ENCODE measurements at regions not wholly inside any gene's neighbourhood (a gene's known extent, or its start where the extent isn't known, plus 50 kb on each side); places are given as distances from the start of the nearest gene placed in this dataset.

DNA sequence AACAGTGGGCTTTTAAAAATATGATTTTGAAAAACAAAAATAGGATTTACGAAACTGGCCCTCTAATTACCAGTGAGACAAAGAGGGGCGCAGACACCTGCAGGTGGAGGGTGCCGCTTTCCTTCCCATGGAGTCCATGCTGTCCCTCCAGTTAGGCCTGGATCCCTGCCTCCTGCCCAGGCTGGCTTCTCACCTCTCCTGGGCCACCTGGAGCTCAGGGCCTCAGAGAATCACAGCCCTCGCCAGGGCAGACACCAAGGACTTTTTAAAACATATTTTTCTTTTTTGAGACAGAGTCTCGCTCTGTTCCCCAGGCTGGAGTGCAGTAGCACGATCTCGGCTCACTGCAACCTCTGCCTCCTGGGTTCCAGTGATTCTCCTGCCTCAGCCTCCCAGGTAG, 1437.2 kb downstream of the TBC1D22A start:
- TF ChIP-seq, protein P1, sequence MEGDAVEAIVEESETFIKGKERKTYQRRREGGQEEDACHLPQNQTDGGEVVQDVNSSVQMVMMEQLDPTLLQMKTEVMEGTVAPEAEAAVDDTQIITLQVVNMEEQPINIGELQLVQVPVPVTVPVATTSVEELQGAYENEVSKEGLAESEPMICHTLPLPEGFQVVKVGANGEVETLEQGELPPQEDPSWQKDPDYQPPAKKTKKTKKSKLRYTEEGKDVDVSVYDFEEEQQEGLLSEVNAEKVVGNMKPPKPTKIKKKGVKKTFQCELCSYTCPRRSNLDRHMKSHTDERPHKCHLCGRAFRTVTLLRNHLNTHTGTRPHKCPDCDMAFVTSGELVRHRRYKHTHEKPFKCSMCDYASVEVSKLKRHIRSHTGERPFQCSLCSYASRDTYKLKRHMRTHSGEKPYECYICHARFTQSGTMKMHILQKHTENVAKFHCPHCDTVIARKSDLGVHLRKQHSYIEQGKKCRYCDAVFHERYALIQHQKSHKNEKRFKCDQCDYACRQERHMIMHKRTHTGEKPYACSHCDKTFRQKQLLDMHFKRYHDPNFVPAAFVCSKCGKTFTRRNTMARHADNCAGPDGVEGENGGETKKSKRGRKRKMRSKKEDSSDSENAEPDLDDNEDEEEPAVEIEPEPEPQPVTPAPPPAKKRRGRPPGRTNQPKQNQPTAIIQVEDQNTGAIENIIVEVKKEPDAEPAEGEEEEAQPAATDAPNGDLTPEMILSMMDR (IDR thresholded peaks at IDR 0.05; ENCODE audit: low read depth, low read length, missing control alignments) = no peak
- DNase-seq (ENCODE audit: extremely low read depth, low read depth) = no peak
- no peak overlapping the region for H3K4me3 ChIP-seq (replicated peaks; ENCODE audit: low read depth, low read length)

GRCh38 chr22:48198489-48199459, 1436.3 kb downstream of the TBC1D22A start:
- TF ChIP-seq, protein P1 (IDR thresholded peaks at IDR 0.05; ENCODE audit: low read depth, low read length, missing control alignments) = no peak
- no peak for DNase-seq (ENCODE audit: extremely low read depth, low read depth)
- no peak overlapping the region for H3K4me3 ChIP-seq (replicated peaks; ENCODE audit: low read depth, low read length)

DNA sequence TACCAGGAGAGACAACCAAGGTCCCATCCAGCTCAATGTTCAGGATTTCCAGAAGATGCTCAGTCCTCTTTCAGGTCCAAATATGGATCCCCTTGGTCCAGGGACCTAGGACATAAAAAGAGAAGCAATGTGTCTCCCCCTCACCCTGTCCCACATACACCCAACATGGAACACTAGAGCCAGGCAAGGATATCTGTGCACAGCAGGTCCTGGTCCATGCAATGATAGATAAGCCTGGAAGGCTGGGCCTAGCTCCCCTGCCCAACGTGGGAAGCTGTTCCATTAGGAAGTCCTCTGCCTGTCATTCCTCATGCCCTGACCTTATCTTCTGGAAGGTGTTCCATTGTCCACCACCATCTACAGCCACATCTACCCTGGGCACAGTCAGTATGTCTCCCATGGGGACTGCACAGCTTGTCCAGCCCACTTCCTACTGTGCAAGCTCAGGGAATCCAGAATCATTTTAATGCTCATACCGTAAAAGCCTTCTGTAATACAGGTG, 1434.8 kb downstream of the TBC1D22A start:
- no peak overlapping the region for H3K4me3 ChIP-seq (replicated peaks; ENCODE audit: low read depth, low read length)
- TF ChIP-seq, protein P1 (IDR thresholded peaks at IDR 0.05; ENCODE audit: low read depth, low read length, missing control alignments) = no peak
- DNase-seq (ENCODE audit: extremely low read depth, low read depth) = no peak

DNA sequence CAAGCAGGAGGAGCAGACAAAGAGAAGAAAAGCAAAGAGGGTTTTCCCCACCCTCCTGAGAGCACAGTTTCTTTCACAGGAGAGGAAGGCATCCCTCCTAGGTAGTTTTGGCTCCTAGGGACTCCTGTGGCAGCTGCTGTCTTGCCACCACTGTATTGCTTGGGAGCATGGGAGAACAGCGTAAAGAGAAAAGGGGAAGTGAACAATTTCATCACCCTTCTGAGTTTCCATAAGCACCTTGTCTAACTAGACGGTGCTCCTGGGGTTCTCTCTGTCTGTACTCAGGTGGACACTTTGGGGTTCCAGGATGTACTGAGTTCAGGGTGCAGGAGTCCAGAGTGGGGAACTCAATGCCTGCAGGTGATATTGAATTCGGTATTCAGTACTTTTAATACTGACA, 1430.5 kb downstream of the TBC1D22A start:
- TF ChIP-seq, protein P1 (IDR thresholded peaks at IDR 0.05; ENCODE audit: low read depth, low read length, missing control alignments) = no peak
- no peak overlapping the region for H3K4me3 ChIP-seq (replicated peaks; ENCODE audit: low read depth, low read length)
- DNase-seq (ENCODE audit: extremely low read depth, low read depth) = no peak

GRCh38 chr22:48192071-48192470, 1429.6 kb downstream of the TBC1D22A start:
- H3K4me3 ChIP-seq (replicated peaks; ENCODE audit: low read depth, low read length) = no peak overlapping the region
- TF ChIP-seq, protein P1 (IDR thresholded peaks at IDR 0.05; ENCODE audit: low read depth, low read length, missing control alignments) = no peak
- no peak for DNase-seq (ENCODE audit: extremely low read depth, low read depth)

DNA sequence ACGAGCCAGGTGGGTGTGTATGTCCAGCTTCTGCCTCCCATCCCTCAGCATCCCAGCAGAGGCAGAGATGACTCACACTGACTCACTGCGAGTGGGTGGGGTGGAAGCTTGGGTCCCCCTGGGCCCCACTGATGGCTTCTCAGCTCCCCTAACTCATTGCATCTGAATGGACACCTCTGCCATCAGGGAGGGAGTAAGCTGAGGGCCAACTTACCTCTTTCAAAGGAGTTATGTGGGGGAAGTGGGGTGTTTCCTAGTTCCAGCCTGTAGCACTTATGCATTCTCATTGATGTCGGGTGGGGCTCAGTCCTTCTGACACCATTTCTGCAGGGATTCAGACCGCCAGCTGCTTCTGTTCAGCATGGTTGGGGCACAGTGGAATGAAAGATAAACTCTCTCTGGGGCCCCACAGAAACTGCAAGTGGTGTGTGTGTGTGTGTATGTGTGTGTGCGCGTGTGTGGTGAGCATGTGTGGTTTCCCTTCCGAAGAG, 1425.8 kb downstream of the TBC1D22A start:
- TF ChIP-seq, protein P1 (IDR thresholded peaks at IDR 0.05; ENCODE audit: low read depth, low read length, missing control alignments) = no peak
- H3K4me3 ChIP-seq (replicated peaks; ENCODE audit: low read depth, low read length) = no peak overlapping the region
- DNase-seq (ENCODE audit: extremely low read depth, low read depth) = no peak
